ENCODE measurements at regions not wholly inside any gene's neighbourhood (a gene's known extent, or its start where the extent isn't known, plus 50 kb on each side); places are given as distances from the start of the nearest gene placed in this dataset.

GRCh38 chr13:74191410-74191809 is 57.2 kb upstream of the KLF12 start:
- DNase-seq, result no peak
- no peaks in the 10 kb centered on the region for H3K36me3 ChIP-seq (replicated peaks in 1 of 2; ENCODE audit: control insufficient read depth in 1 of 2, insufficient read depth in 2 of 2, low read length in 2 of 2)
- H3K4me1 Mint-ChIP-seq, result no peaks in the 10 kb centered on the region
- no peaks in the 10 kb centered on the region for H3K27me3 ChIP-seq (ENCODE audit: control insufficient read depth in 2 of 2, insufficient read depth in 2 of 2, low read length in 2 of 2)
- H3K4me1 ChIP-seq (ENCODE audit: control insufficient read depth in 1 of 2, insufficient read depth in 2 of 2, low read length in 2 of 2), result no peaks in the 10 kb centered on the region
- H3K27ac Mint-ChIP-seq, result no peak overlapping the region
- TF ChIP-seq CTCF (IDR thresholded peaks at IDR 0.05), result no peak
- peaks cover 0 to 6% (median 0%) of the 10 kb centered on the region in 7 donors for H3K9me3 Mint-ChIP-seq
- H3K9ac ChIP-seq (ENCODE audit: insufficient read depth, low read length, poor library complexity, severe bottlenecking), result no peak overlapping the region
- 62% methylated on average over 3 of the region's 3 CpGs for WGBS (ENCODE audit: insufficient coverage)
- H3K27ac ChIP-seq (ENCODE audit: low read depth in 1 of 2, low read length in 2 of 2), result no peak overlapping the region
- no peaks in the 10 kb centered on the region for H3K79me2 ChIP-seq (ENCODE audit: insufficient read depth, low read length)
- intact Hi-C loops (cut with micrococcal nuclease), result no loop called here
- no peak overlapping the region for H3K4me3 ChIP-seq (replicated peaks in 1 of 3; ENCODE audit: low read depth in 2 of 3, low read length in 3 of 3)
- H4K20me1 ChIP-seq (ENCODE audit: insufficient read depth, low read length), result no peaks in the 10 kb centered on the region
- peaks cover 0 to 1% (median 0%) of the 10 kb centered on the region in 3 donors for H3K27me3 Mint-ChIP-seq (ENCODE audit: low read depth in 3 of 3)
- no peak overlapping the region for H3K4me3 Mint-ChIP-seq
- H3K36me3 Mint-ChIP-seq, result no peaks in the 10 kb centered on the region
- no peak overlapping the region for H2AFZ ChIP-seq (ENCODE audit: insufficient read depth, low read depth, low read length, poor library complexity, severe bottlenecking)
- no peak overlapping the region for H3K4me2 ChIP-seq (replicated peaks; ENCODE audit: extremely low read depth, low read length, poor library complexity, severe bottlenecking)
- no peaks in the 10 kb centered on the region for H3K9me3 ChIP-seq (replicated peaks in 1 of 2; ENCODE audit: control insufficient read depth in 1 of 2, insufficient read depth in 1 of 2, low read length in 2 of 2)

GRCh38 chr13:74190999-74191398 is 56.8 kb upstream of the KLF12 start:
- no peaks in the 10 kb centered on the region for H3K36me3 Mint-ChIP-seq
- WGBS (ENCODE audit: insufficient coverage), result no CpG with 5 or more reads among the region's 1 CpG
- H3K9me3 ChIP-seq (replicated peaks in 1 of 2; ENCODE audit: control insufficient read depth in 1 of 2, insufficient read depth in 1 of 2, low read length in 2 of 2), result no peaks in the 10 kb centered on the region
- no peaks in the 10 kb centered on the region for H4K20me1 ChIP-seq (ENCODE audit: insufficient read depth, low read length)
- peaks cover 0 to 1% (median 0%) of the 10 kb centered on the region in 3 donors for H3K27me3 Mint-ChIP-seq (ENCODE audit: low read depth in 3 of 3)
- no peak overlapping the region for H2AFZ ChIP-seq (ENCODE audit: insufficient read depth, low read depth, low read length, poor library complexity, severe bottlenecking)
- H3K27me3 ChIP-seq (ENCODE audit: control insufficient read depth in 2 of 2, insufficient read depth in 2 of 2, low read length in 2 of 2), result no peaks in the 10 kb centered on the region
- no peak overlapping the region for H3K9ac ChIP-seq (ENCODE audit: insufficient read depth, low read length, poor library complexity, severe bottlenecking)
- H3K9me3 Mint-ChIP-seq, result peaks cover 0 to 4% (median 0%) of the 10 kb centered on the region in 7 donors
- H3K4me3 ChIP-seq (replicated peaks in 1 of 3; ENCODE audit: low read depth in 2 of 3, low read length in 3 of 3), result no peak overlapping the region
- no peak for TF ChIP-seq CTCF (IDR thresholded peaks at IDR 0.05)
- H3K4me3 Mint-ChIP-seq, result no peak overlapping the region
- H3K4me1 Mint-ChIP-seq, result no peaks in the 10 kb centered on the region
- H3K36me3 ChIP-seq (replicated peaks in 1 of 2; ENCODE audit: control insufficient read depth in 1 of 2, insufficient read depth in 2 of 2, low read length in 2 of 2), result no peaks in the 10 kb centered on the region
- H3K27ac ChIP-seq (ENCODE audit: low read depth in 1 of 2, low read length in 2 of 2), result no peak overlapping the region
- H3K79me2 ChIP-seq (ENCODE audit: insufficient read depth, low read length), result no peaks in the 10 kb centered on the region
- H3K4me1 ChIP-seq (ENCODE audit: control insufficient read depth in 1 of 2, insufficient read depth in 2 of 2, low read length in 2 of 2), result no peaks in the 10 kb centered on the region
- intact Hi-C loops (cut with micrococcal nuclease), result no loop called here
- H3K4me2 ChIP-seq (replicated peaks; ENCODE audit: extremely low read depth, low read length, poor library complexity, severe bottlenecking), result no peak overlapping the region
- H3K27ac Mint-ChIP-seq, result no peak overlapping the region
- DNase-seq, result no peak

All from CD14-positive monocyte (primary cell).